SW480 (cell line): ENCODE measurements at regions not wholly inside any gene's neighbourhood (a gene's known extent, or its start where the extent isn't known, plus 50 kb on each side); places are given as distances from the start of the nearest gene placed in this dataset.
"Not testable (repeated sequence)": the region's sequence is repeated elsewhere in the genome, so short reads cannot be mapped to it uniquely, and the experiment has no call there.

ENCODE experiments used
- DNase-seq: peaks from one replicate; pipeline ENCODE4 v3.0.0-alpha.2; 2016; ENCODE audit warnings: low spot score

DNA sequence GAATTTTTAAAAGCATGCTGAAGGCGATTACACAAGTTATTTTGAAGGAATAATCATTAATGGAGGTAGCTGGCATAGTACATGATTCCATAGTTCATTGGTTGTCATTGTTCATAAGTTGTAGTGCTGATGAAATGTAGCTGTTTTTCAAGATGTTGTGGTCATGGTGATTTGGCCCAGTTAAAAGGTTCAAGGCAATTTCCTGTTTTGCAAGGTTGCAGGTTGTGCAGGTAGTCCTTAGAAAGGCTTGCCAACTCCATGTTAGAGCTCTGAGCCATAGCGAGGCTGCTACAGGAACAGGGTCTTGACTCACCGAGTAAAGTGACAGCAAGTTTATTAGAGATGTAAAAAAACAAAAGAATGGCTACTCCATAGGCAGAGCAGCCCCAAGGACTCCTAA is 95.8 kb upstream of the CHORDC1 start:
- no peak for DNase-seq

GRCh38 chr11:90310210-90310609 is 87.4 kb upstream of the CHORDC1 start:
- no peak for DNase-seq

- DNase-seq = no peak
Measured at GRCh38 chr11:90309693-90310092, 86.8 kb upstream of the CHORDC1 start.

DNA sequence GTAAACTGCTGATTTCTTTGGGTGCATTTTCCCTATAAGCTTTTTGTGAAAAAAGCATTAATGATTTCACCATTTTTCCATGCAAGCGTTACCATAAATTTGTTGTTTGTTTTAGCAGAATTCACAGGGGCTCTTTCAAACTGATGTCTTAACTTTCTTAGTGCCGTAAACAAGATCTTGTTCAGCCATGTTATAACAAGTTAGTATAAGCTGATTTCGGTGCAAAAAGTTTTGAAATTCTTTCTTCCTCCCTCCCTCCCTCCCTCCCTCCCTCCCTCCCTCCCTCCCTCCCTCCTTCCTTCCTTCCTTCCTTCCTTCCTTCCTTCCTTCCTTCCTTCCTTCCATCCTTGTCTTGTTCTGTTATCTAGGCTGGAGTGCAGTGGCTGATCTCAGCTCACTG is 71.7 kb upstream of the CHORDC1 start:
- DNase-seq = no peak

DNA sequence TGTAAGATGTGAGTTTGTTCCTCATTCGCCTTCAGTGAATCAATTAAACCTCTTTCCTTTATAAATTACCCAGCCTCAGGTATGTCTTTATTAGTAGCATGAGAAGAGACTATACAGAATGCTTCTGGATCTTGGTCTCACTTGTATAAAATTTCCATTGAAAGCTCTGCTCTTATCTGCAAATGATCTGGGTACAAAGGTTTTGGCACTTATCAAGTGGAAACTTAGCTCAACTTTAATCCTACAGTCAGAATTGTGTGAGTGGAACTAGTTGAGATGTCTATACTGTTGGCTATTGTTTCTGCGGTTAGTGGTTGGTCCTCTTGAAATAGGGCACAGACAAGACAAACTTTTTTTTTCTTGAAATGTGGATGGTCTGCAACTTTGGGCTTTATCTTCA is 71.2 kb upstream of the CHORDC1 start:
- DNase-seq = no peak

- peak; percentile 69 for DNase-seq
Measured at GRCh38 chr11:90288212-90288821, 65.5 kb upstream of the CHORDC1 start.

DNA sequence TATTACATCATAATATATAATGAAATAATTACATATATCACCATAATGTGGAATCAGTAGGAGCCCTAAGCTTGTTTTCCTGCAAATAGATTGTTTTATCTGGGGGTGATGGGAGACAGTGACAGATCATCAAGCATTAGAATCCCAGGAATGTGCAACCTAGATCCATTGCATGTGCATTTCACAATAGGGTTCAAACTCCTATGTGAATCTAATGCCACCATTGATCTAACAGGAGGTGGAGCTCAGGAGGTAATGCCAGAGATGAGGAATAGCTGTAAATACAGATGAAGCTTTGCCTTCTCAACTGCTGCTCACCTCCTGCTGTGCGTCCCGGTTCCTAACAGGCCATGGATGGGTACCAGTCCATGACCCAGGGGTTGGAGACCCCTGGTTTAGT is 63.8 kb upstream of the CHORDC1 start:
- DNase-seq = no peak

DNA sequence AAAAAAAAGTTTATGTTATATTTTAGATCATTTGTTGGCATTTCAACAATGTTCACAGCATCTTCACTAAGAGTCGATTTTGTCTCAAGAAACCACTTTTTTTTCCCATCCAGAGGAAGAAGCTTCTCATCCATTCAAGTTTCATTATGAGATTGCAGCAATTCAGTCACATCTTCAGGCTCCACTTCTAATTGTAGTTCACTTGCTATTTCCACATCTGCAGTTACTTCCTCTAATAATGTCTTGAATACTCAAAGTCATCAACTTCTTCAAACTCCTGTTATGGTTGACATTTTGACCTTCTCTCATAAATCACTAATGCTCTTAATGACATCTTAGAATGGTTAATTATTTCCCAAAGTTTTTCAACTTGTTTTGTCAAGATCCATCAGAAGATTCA is 61.3 kb upstream of the CHORDC1 start:
- no peak for DNase-seq

GRCh38 chr11:90282551-90283071 is 59.8 kb upstream of the CHORDC1 start:
- DNase-seq = not testable (repeated sequence)

- DNase-seq = no peak
Measured at GRCh38 chr11:90274362-90274761, 51.5 kb upstream of the CHORDC1 start.
